ENCODE measurements at regions not wholly inside any gene's neighbourhood (a gene's known extent, or its start where the extent isn't known, plus 50 kb on each side); places are given as distances from the start of the nearest gene placed in this dataset.

DNA sequence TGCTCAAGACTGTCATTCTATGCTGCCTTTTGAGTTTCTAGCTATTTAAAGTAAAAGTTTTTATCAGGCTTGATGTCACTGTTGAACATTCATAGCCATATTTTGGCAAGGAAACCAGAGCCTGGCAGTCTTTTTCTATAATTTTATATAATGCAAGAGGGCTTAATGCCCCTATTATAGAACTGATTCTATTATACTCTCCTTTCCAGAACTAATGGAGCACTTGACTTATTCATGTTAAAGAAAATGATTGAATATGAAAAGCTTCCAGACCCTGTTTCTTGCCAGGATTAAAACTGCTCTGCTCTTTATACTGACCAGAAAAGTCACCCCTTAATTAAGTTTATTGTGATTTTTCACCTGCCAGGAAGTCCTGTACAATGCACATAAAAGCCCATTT, 337.6 kb upstream of the CHRM2 start:
- TF ChIP-seq, protein P1, sequence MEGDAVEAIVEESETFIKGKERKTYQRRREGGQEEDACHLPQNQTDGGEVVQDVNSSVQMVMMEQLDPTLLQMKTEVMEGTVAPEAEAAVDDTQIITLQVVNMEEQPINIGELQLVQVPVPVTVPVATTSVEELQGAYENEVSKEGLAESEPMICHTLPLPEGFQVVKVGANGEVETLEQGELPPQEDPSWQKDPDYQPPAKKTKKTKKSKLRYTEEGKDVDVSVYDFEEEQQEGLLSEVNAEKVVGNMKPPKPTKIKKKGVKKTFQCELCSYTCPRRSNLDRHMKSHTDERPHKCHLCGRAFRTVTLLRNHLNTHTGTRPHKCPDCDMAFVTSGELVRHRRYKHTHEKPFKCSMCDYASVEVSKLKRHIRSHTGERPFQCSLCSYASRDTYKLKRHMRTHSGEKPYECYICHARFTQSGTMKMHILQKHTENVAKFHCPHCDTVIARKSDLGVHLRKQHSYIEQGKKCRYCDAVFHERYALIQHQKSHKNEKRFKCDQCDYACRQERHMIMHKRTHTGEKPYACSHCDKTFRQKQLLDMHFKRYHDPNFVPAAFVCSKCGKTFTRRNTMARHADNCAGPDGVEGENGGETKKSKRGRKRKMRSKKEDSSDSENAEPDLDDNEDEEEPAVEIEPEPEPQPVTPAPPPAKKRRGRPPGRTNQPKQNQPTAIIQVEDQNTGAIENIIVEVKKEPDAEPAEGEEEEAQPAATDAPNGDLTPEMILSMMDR (IDR thresholded peaks at IDR 0.05), result no peak
- no peak for TF ChIP-seq POLR2A (IDR thresholded peaks at IDR 0.05)

Measured in transverse colon (tissue), 3 donors.